Central memory CD8-positive, alpha-beta T cell (primary cell): ENCODE measurements at regions not wholly inside any gene's neighbourhood (a gene's known extent, or its start where the extent isn't known, plus 50 kb on each side); places are given as distances from the start of the nearest gene placed in this dataset.

Source experiments
- ATAC-seq: fragments of 150-1000 bp; cut with Tn5 transposase; replicated peaks from 2 replicates; pipeline ENCODE4 v1.10.0; 2022; ENCODE audit warnings: mild to moderate bottlenecking, moderate FRiP score, moderate number of reproducible peaks; ENCODE audit not compliant: poor library complexity, severe bottlenecking; ENCODE audit errors: extremely low read depth
- DNase-seq, 2 donors: peaks; one replicate each; pipeline ENCODE4 v3.0.0; 2021; ENCODE audit warnings: low spot score in 2 of 2
- H3K27ac Mint-ChIP-seq: one replicate; pipeline ENCODE4 v1.8.0; 2022; ENCODE audit warnings: low read depth, mild to moderate bottlenecking, moderate library complexity, mixed read lengths
- H3K27me3 Mint-ChIP-seq: one replicate; pipeline ENCODE4 v1.8.0; 2022; ENCODE audit warnings: mixed read lengths
- H3K36me3 Mint-ChIP-seq: one replicate; pipeline ENCODE4 v1.8.0; 2022; ENCODE audit warnings: mild to moderate bottlenecking, moderate library complexity, mixed read lengths; ENCODE audit not compliant: insufficient read depth
- H3K4me1 Mint-ChIP-seq: one replicate; pipeline ENCODE4 v1.8.0; 2022; ENCODE audit warnings: mixed read lengths
- H3K4me3 Mint-ChIP-seq: one replicate; pipeline ENCODE4 v1.8.0; 2022; ENCODE audit warnings: mild to moderate bottlenecking, moderate library complexity, mixed read lengths
- H3K9me3 Mint-ChIP-seq: one replicate; pipeline ENCODE4 v1.8.0; 2022; ENCODE audit warnings: mixed read lengths

GRCh38 chr9:87138128-87139040 lies 191.1 kb upstream of the GAS1 start:
- Mint-ChIP-seq H3K27me3 (peaks cover 26% of the 10 kb centered on the region), H3K36me3 (no peaks in the 10 kb centered on the region), H3K9me3 (no peaks in the 10 kb centered on the region), H3K4me3 (no peak overlapping the region), H3K4me1 (no peaks in the 10 kb centered on the region), H3K27ac (no peak overlapping the region)
- ATAC-seq (no peak), DNase-seq (no peak)

- H3K9me3 Mint-ChIP-seq, result no peaks in the 10 kb centered on the region
- no peak for ATAC-seq
- no peaks in the 10 kb centered on the region for H3K36me3 Mint-ChIP-seq
- peaks cover 27% of the 10 kb centered on the region for H3K27me3 Mint-ChIP-seq
- no peak for DNase-seq
- no peaks in the 10 kb centered on the region for H3K4me1 Mint-ChIP-seq
- H3K27ac Mint-ChIP-seq, result no peak overlapping the region
- H3K4me3 Mint-ChIP-seq, result no peak overlapping the region
These were observed 191.9 kb upstream of the GAS1 start for GRCh38 chr9:87139099-87139730.

- no peaks in the 10 kb centered on the region for H3K4me1 Mint-ChIP-seq
These were observed 192.8 kb upstream of the GAS1 start for GRCh38 chr9:87140142-87140541.

GRCh38 chr9:87140605-87141109 lies 193.4 kb upstream of the GAS1 start:
- H3K27me3 Mint-ChIP-seq, result peaks cover 40% of the 10 kb centered on the region
- DNase-seq, result no peak

More at GRCh38 chr9:87140142-87140541, 192.8 kb upstream of the GAS1 start:
- Mint-ChIP-seq H3K27ac (no peak overlapping the region), H3K4me3 (no peak overlapping the region), H3K36me3 (no peaks in the 10 kb centered on the region), H3K9me3 (no peaks in the 10 kb centered on the region), H3K27me3 (peaks cover 35% of the 10 kb centered on the region)
- no peak for ATAC-seq
- no peak for DNase-seq

GRCh38 chr9:87141124-87141523 lies 193.8 kb upstream of the GAS1 start:
- DNase-seq, result no peak
- H3K27me3 Mint-ChIP-seq, result peaks cover 45% of the 10 kb centered on the region
- no peaks in the 10 kb centered on the region for H3K4me1 Mint-ChIP-seq
- H3K4me3 Mint-ChIP-seq, result no peak overlapping the region
- no peaks in the 10 kb centered on the region for H3K36me3 Mint-ChIP-seq
- H3K9me3 Mint-ChIP-seq, result no peaks in the 10 kb centered on the region
- H3K27ac Mint-ChIP-seq, result no peak overlapping the region
- ATAC-seq, result no peak

More at GRCh38 chr9:87140605-87141109, 193.4 kb upstream of the GAS1 start:
- Mint-ChIP-seq H3K4me3 (no peak overlapping the region), H3K27ac (no peak overlapping the region), H3K9me3 (no peaks in the 10 kb centered on the region), H3K4me1 (no peaks in the 10 kb centered on the region), H3K36me3 (no peaks in the 10 kb centered on the region)
- ATAC-seq, result no peak

- Mint-ChIP-seq H3K36me3 (peaks cover 2% of the 10 kb centered on the region), H3K9me3 (no peaks in the 10 kb centered on the region), H3K27me3 (peaks cover 79% of the 10 kb centered on the region), H3K4me3 (no peak overlapping the region), H3K27ac (no peak overlapping the region), H3K4me1 (peaks cover 5% of the 10 kb centered on the region)
- ATAC-seq, result no peak
- no peak for DNase-seq
These were observed 199.6 kb upstream of the GAS1 start for GRCh38 chr9:87146933-87147332.

- peaks cover 76% of the 10 kb centered on the region for H3K27me3 Mint-ChIP-seq
- H3K4me3 Mint-ChIP-seq, result peak overlapping the region; percentile 19
- peaks cover 2% of the 10 kb centered on the region for H3K36me3 Mint-ChIP-seq
- DNase-seq (no peak), ATAC-seq (no peak)
- peaks cover 5% of the 10 kb centered on the region for H3K4me1 Mint-ChIP-seq
- no peaks in the 10 kb centered on the region for H3K9me3 Mint-ChIP-seq
- no peak overlapping the region for H3K27ac Mint-ChIP-seq
These were observed 200.5 kb upstream of the GAS1 start for GRCh38 chr9:87147839-87148238.

- Mint-ChIP-seq H3K27ac (no peak overlapping the region), H3K4me3 (peak overlapping the region; percentile 19), H3K4me1 (peaks cover 5% of the 10 kb centered on the region), H3K36me3 (peaks cover 2% of the 10 kb centered on the region), H3K9me3 (no peaks in the 10 kb centered on the region), H3K27me3 (peaks cover 76% of the 10 kb centered on the region)
- ATAC-seq (no peak), DNase-seq (no peak)
These were observed 201.2 kb upstream of the GAS1 start for GRCh38 chr9:87148331-87149104.

- no peak overlapping the region for H3K4me3 Mint-ChIP-seq
- no peak for ATAC-seq
- no peak for DNase-seq
- H3K36me3 Mint-ChIP-seq, result peaks cover 2% of the 10 kb centered on the region
- no peaks in the 10 kb centered on the region for H3K9me3 Mint-ChIP-seq
- H3K4me1 Mint-ChIP-seq, result peaks cover 5% of the 10 kb centered on the region
- H3K27ac Mint-ChIP-seq, result no peak overlapping the region
- H3K27me3 Mint-ChIP-seq, result peaks cover 70% of the 10 kb centered on the region
These were observed 202.5 kb upstream of the GAS1 start for GRCh38 chr9:87149799-87150198.

- peaks cover 5% of the 10 kb centered on the region for H3K4me1 Mint-ChIP-seq
- ATAC-seq (no peak), DNase-seq (no peak)
- no peak overlapping the region for H3K27ac Mint-ChIP-seq
- H3K27me3 Mint-ChIP-seq, result peaks cover 51% of the 10 kb centered on the region
- peaks cover 2% of the 10 kb centered on the region for H3K36me3 Mint-ChIP-seq
- no peaks in the 10 kb centered on the region for H3K9me3 Mint-ChIP-seq
- H3K4me3 Mint-ChIP-seq, result no peak overlapping the region
These were observed 204.9 kb upstream of the GAS1 start for GRCh38 chr9:87152256-87152655.

GRCh38 chr9:87156247-87156646 lies 208.9 kb upstream of the GAS1 start:
- ATAC-seq, result no peak
- no peaks in the 10 kb centered on the region for H3K4me1 Mint-ChIP-seq

GRCh38 chr9:87157366-87158031 lies 210.2 kb upstream of the GAS1 start:
- Mint-ChIP-seq H3K9me3 (no peaks in the 10 kb centered on the region), H3K27ac (no peak overlapping the region), H3K4me1 (no peaks in the 10 kb centered on the region), H3K4me3 (no peak overlapping the region), H3K36me3 (no peaks in the 10 kb centered on the region), H3K27me3 (peaks cover 12% of the 10 kb centered on the region)
- ATAC-seq (no peak), DNase-seq (no peak)

More at GRCh38 chr9:87156247-87156646, 208.9 kb upstream of the GAS1 start:
- H3K27me3 Mint-ChIP-seq, result peaks cover 18% of the 10 kb centered on the region
- DNase-seq, result no peak
- no peak overlapping the region for H3K27ac Mint-ChIP-seq
- no peak overlapping the region for H3K4me3 Mint-ChIP-seq
- no peaks in the 10 kb centered on the region for H3K36me3 Mint-ChIP-seq
- H3K9me3 Mint-ChIP-seq, result no peaks in the 10 kb centered on the region
